Cardiac fibroblast (primary cell): ENCODE measurements at regions not wholly inside any gene's neighbourhood (a gene's known extent, or its start where the extent isn't known, plus 50 kb on each side); places are given as distances from the start of the nearest gene placed in this dataset.
"Not testable (repeated sequence)": the region's sequence is repeated elsewhere in the genome, so short reads cannot be mapped to it uniquely, and the experiment has no call there.

Experiments
- DNase-seq, 2 donors: peaks; one replicate each; pipeline versions ENCODE4 v3.0.0 to v3.0.0-alpha.2; 2010; ENCODE audit warnings: low read depth in 2 of 2
- H3K4me3 ChIP-seq, 2 donors: replicated peaks in 1 of 2; 1 replicate in 1 of 2; 2 replicates in 1 of 2; pipeline ENCODE4 v1.5.1; 2011; ENCODE audit warnings: low read depth in 2 of 2, low read length in 2 of 2, mild to moderate bottlenecking in 2 of 2, moderate library complexity in 1 of 2
- CTCF ChIP-seq: IDR thresholded peaks from one replicate; pipeline ENCODE4 v1.5.1; 2011; ENCODE audit warnings: low read depth, mild to moderate bottlenecking, low read length, inconsistent platforms

- no peak overlapping the region for H3K4me3 ChIP-seq
- DNase-seq = no peak
- TF ChIP-seq CTCF = no peak
Measured at GRCh38 chr6:166848979-166849748, 107.2 kb downstream of the RNASET2 start.

DNA sequence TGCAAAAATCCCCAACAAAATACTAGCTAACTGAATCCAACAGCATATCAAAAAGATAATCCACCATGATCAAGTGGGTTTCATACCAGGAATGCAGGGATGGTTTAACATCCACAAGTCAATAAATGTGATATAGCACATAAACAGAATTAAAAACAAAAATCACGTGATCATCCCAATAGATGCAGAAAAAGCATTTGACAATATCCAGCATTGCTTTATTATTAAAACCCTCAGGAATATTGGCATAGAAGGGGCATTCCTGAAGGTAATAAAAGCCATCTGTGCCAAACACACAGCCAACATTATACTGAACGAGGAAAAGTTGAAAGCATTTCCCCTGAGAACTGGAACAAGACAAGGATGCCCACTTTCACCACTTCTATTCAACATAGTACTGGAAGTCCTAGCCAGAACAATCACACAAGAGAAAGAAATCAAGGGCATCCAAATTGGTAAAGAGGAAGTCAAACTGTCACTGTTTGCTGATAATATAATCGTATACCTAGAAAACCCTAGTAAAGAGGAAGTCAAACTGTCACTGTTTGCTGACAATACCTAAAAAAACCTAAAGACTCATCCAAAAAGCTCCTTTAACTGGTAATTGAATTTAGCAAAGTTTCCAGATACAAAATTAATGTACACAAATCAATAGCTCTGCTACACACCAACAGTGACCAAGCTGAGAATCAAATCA is 109.8 kb downstream of the RNASET2 start:
- not testable (repeated sequence) for H3K4me3 ChIP-seq, DNase-seq

DNA sequence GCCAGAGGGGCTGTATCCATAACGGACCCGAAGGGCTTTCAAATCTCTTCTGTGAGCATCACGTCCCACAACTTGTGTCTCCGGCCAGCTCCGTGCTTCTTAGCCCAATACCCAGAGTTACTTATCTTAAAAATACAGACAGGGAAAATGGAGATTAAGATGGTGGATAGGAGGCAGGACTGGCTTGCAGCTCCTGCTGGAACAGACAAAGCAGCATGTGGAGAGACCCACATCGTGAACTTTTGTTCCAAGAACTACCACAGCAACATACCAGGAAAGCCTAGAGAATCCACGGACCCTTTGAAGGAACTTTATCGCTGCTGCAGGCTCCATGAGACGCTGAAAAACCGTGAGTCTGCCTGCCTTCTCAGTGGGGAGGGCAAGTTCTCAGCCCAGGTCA is 113.7 kb downstream of the RNASET2 start:
- H3K4me3 ChIP-seq = no peak overlapping the region
- DNase-seq = no peak
- TF ChIP-seq CTCF = no peak

- no peak for TF ChIP-seq CTCF
- no peak overlapping the region for H3K4me3 ChIP-seq
- DNase-seq = no peak
Measured at GRCh38 chr6:166841216-166841615, 115.1 kb downstream of the RNASET2 start.

GRCh38 chr6:166839569-166839968 is 116.8 kb downstream of the RNASET2 start:
- peak in 1 of 2 donors; percentile 16 for DNase-seq
- no peak for TF ChIP-seq CTCF
- H3K4me3 ChIP-seq = no peak overlapping the region

- TF ChIP-seq CTCF = no peak
- DNase-seq = no peak
- H3K4me3 ChIP-seq = no peak overlapping the region
Measured at GRCh38 chr6:166838987-166839386, 117.4 kb downstream of the RNASET2 start.
